GM20000 (cell line): ENCODE measurements at regions not wholly inside any gene's neighbourhood (a gene's known extent, or its start where the extent isn't known, plus 50 kb on each side); places are given as distances from the start of the nearest gene placed in this dataset.
"Not testable (repeated sequence)": the region's sequence is repeated elsewhere in the genome, so short reads cannot be mapped to it uniquely, and the experiment has no call there.

ENCODE experiments used
- DNase-seq: peaks from one replicate; pipeline ENCODE4 v3.0.0; 2012; ENCODE audit warnings: low spot score
- CTCF ChIP-seq: IDR thresholded peaks from 2 replicates; pipeline ENCODE4 v1.5.1; 2012; ENCODE audit warnings: mild to moderate bottlenecking, control low read depth; ENCODE audit errors: extremely low read depth, missing control alignments

GRCh38 chr3:8421711-8422110 lies 79.9 kb upstream of the LMCD1 start:
- no peak for DNase-seq
- TF ChIP-seq CTCF, result no peak

GRCh38 chr3:8423307-8423706 lies 78.3 kb upstream of the LMCD1 start:
- TF ChIP-seq CTCF, result no peak
- DNase-seq, result no peak

- no peak for TF ChIP-seq CTCF
Measured at GRCh38 chr3:8424281-8424680, 77.3 kb upstream of the LMCD1 start.

GRCh38 chr3:8436661-8437287 lies 64.8 kb upstream of the LMCD1 start:
- no peak for TF ChIP-seq CTCF
- no peak for DNase-seq

More at GRCh38 chr3:8424281-8424680, 77.3 kb upstream of the LMCD1 start:
- no peak for DNase-seq

- DNase-seq, result no peak
- no peak for TF ChIP-seq CTCF
Measured at GRCh38 chr3:8438507-8439079, 63.0 kb upstream of the LMCD1 start.

- DNase-seq, result not testable (repeated sequence)
Measured at GRCh38 chr3:8440142-8440541, 61.5 kb upstream of the LMCD1 start.

- DNase-seq, result peak; percentile 66
- TF ChIP-seq CTCF, result peak; percentile 42
Measured at GRCh38 chr3:8441969-8442559, 59.6 kb upstream of the LMCD1 start.
